HFFc6 (cell line): ENCODE measurements at regions not wholly inside any gene's neighbourhood (a gene's known extent, or its start where the extent isn't known, plus 50 kb on each side); places are given as distances from the start of the nearest gene placed in this dataset.

Experiments
- DNase-seq: peaks from one replicate; pipeline ENCODE4 v3.0.0-alpha.2; 2018
- H3K27ac Mint-ChIP-seq: 2 replicates; pipeline ENCODE4 v1.8.0; 2020; ENCODE audit warnings: mild to moderate bottlenecking, mixed read lengths
- H3K27me3 Mint-ChIP-seq: 2 replicates; pipeline ENCODE4 v1.8.0; 2021; ENCODE audit warnings: mild to moderate bottlenecking, moderate library complexity, mixed read lengths; ENCODE audit not compliant: insufficient read depth
- H3K36me3 Mint-ChIP-seq: 2 replicates; pipeline ENCODE4 v1.8.0; 2021; ENCODE audit warnings: low read depth, mixed read lengths
- H3K4me1 Mint-ChIP-seq: 2 replicates; pipeline ENCODE4 v1.8.0; 2020; ENCODE audit warnings: low read depth, mixed read lengths
- H3K4me3 Mint-ChIP-seq: 2 replicates; pipeline ENCODE4 v1.8.0; 2020; ENCODE audit warnings: mild to moderate bottlenecking, moderate library complexity, mixed read lengths
- H3K9me3 Mint-ChIP-seq: 2 replicates; pipeline ENCODE4 v1.8.0; 2020; ENCODE audit warnings: mild to moderate bottlenecking, mixed read lengths
- CTCF ChIP-seq: fragments of 200-600 bp; sonication (generic); IDR thresholded peaks from 2 replicates; pipeline ENCODE4 v1.5.0; 2021; ENCODE audit warnings: antibody characterized with exemption, mild to moderate bottlenecking

- H3K27me3 Mint-ChIP-seq: peaks cover 23% of the 10 kb centered on the region
- no peaks in the 10 kb centered on the region for H3K36me3 Mint-ChIP-seq
- H3K27ac Mint-ChIP-seq: no peak overlapping the region
- TF ChIP-seq CTCF: no peak
- no peaks in the 10 kb centered on the region for H3K9me3 Mint-ChIP-seq
- H3K4me1 Mint-ChIP-seq: no peaks in the 10 kb centered on the region
- H3K4me3 Mint-ChIP-seq: no peak overlapping the region
- no peak for DNase-seq
These were observed 114.4 kb downstream of the TRIM29 start for GRCh38 chr11:120023551-120023950.

- Mint-ChIP-seq H3K4me3 (no peak overlapping the region), H3K4me1 (no peaks in the 10 kb centered on the region), H3K27me3 (peaks cover 22% of the 10 kb centered on the region), H3K27ac (no peak overlapping the region), H3K36me3 (no peaks in the 10 kb centered on the region), H3K9me3 (no peaks in the 10 kb centered on the region)
- no peak for TF ChIP-seq CTCF
- DNase-seq: no peak
These were observed 114.8 kb downstream of the TRIM29 start for GRCh38 chr11:120023120-120023519.

GRCh38 chr11:120022617-120023016 lies 115.3 kb downstream of the TRIM29 start:
- Mint-ChIP-seq H3K9me3 (no peaks in the 10 kb centered on the region), H3K27me3 (peaks cover 19% of the 10 kb centered on the region), H3K27ac (no peak overlapping the region), H3K4me1 (no peaks in the 10 kb centered on the region), H3K4me3 (no peak overlapping the region), H3K36me3 (no peaks in the 10 kb centered on the region)
- DNase-seq: no peak
- TF ChIP-seq CTCF: no peak

GRCh38 chr11:120021978-120022377 lies 115.9 kb downstream of the TRIM29 start:
- DNase-seq: no peak
- no peaks in the 10 kb centered on the region for H3K4me1 Mint-ChIP-seq
- H3K27ac Mint-ChIP-seq: no peak overlapping the region
- H3K36me3 Mint-ChIP-seq: no peaks in the 10 kb centered on the region
- H3K4me3 Mint-ChIP-seq: no peak overlapping the region
- peaks cover 19% of the 10 kb centered on the region for H3K27me3 Mint-ChIP-seq
- no peak for TF ChIP-seq CTCF
- H3K9me3 Mint-ChIP-seq: no peaks in the 10 kb centered on the region

- Mint-ChIP-seq H3K27me3 (peaks cover 25% of the 10 kb centered on the region), H3K36me3 (no peaks in the 10 kb centered on the region), H3K4me3 (no peak overlapping the region), H3K27ac (no peak overlapping the region), H3K9me3 (no peaks in the 10 kb centered on the region), H3K4me1 (no peaks in the 10 kb centered on the region)
- DNase-seq: no peak
- TF ChIP-seq CTCF: no peak
These were observed 116.4 kb downstream of the TRIM29 start for GRCh38 chr11:120021391-120021953.

GRCh38 chr11:120020981-120021380 lies 116.9 kb downstream of the TRIM29 start:
- no peaks in the 10 kb centered on the region for H3K36me3 Mint-ChIP-seq

More at GRCh38 chr11:120020981-120021380, 116.9 kb downstream of the TRIM29 start:
- Mint-ChIP-seq H3K27ac (no peak overlapping the region), H3K27me3 (peaks cover 26% of the 10 kb centered on the region), H3K4me3 (no peak overlapping the region), H3K9me3 (no peaks in the 10 kb centered on the region), H3K4me1 (no peaks in the 10 kb centered on the region)
- no peak for TF ChIP-seq CTCF
- DNase-seq: no peak
